H9 (cell line): ENCODE measurements at regions not wholly inside any gene's neighbourhood (a gene's known extent, or its start where the extent isn't known, plus 50 kb on each side); places are given as distances from the start of the nearest gene placed in this dataset.

Experiments
- DNase-seq: peaks from one replicate; pipeline ENCODE4 v3.0.0-alpha.2; 2017
- H2AFZ ChIP-seq: one replicate; pipeline ENCODE4 v1.6.1; 2013; ENCODE audit warnings: mild to moderate bottlenecking, low read length, control low read depth, moderate library complexity
- H2AK5ac ChIP-seq: 2 replicates; pipeline ENCODE4 v1.6.1; 2013; ENCODE audit warnings: low read length, control low read depth, mixed read lengths; ENCODE audit not compliant: insufficient read length
- H2BK120ac ChIP-seq: one replicate; pipeline ENCODE4 v1.6.1; 2013; ENCODE audit warnings: low read depth, mild to moderate bottlenecking, low read length, control low read depth, inconsistent platforms; ENCODE audit not compliant: poor library complexity, severe bottlenecking
- H2BK12ac ChIP-seq: 2 replicates; pipeline ENCODE4 v1.6.1; 2013; ENCODE audit warnings: low read length, control low read depth, mixed read lengths, low read depth; ENCODE audit not compliant: insufficient read length
- H2BK15ac ChIP-seq: 2 replicates; pipeline ENCODE4 v1.6.1; 2013; ENCODE audit warnings: low read depth, low read length, control low read depth
- H2BK20ac ChIP-seq: one replicate; pipeline ENCODE4 v1.6.1; 2013; ENCODE audit warnings: low read depth, mild to moderate bottlenecking, low read length, control low read depth, inconsistent platforms; ENCODE audit not compliant: poor library complexity, severe bottlenecking
- H2BK5ac ChIP-seq: 2 replicates; pipeline ENCODE4 v1.6.1; 2013; ENCODE audit warnings: low read length, control low read depth, mixed read lengths; ENCODE audit not compliant: insufficient read length
- H3K14ac ChIP-seq: 2 replicates; pipeline ENCODE4 v1.6.1; 2013; ENCODE audit warnings: low read length, control low read depth; ENCODE audit not compliant: insufficient read depth
- H3K18ac ChIP-seq: 2 replicates; pipeline ENCODE4 v1.6.1; 2013; ENCODE audit warnings: low read depth, mild to moderate bottlenecking, mixed read lengths, low read length, control low read depth; ENCODE audit not compliant: insufficient read length
- H3K23ac ChIP-seq: 2 replicates; pipeline ENCODE4 v1.6.1; 2013; ENCODE audit warnings: low read length, control low read depth, mixed read lengths, low read depth; ENCODE audit not compliant: insufficient read length
- H3K23me2 ChIP-seq: 2 replicates; pipeline ENCODE4 v1.6.1; 2013; ENCODE audit warnings: low read depth, mild to moderate bottlenecking, mixed read lengths, low read length, control low read depth; ENCODE audit not compliant: insufficient read length, poor library complexity, severe bottlenecking
- H3K27ac ChIP-seq: 2 replicates; pipeline ENCODE4 v1.5.1; 2013; ENCODE audit warnings: low read length, control low read depth, mixed read lengths, low read depth; ENCODE audit not compliant: insufficient read length
- H3K27me3 ChIP-seq: 2 replicates; pipeline ENCODE4 v1.6.1; 2013; ENCODE audit warnings: low read length, control low read depth, inconsistent platforms; ENCODE audit not compliant: insufficient read depth
- H3K4ac ChIP-seq: 2 replicates; pipeline ENCODE4 v1.6.1; 2013; ENCODE audit warnings: low read depth, mild to moderate bottlenecking, control low read depth, inconsistent platforms, low read length, moderate library complexity
- H3K4me1 ChIP-seq: 2 replicates; pipeline ENCODE4 v1.6.1; 2013; ENCODE audit warnings: low read length, control low read depth, inconsistent platforms; ENCODE audit not compliant: insufficient read depth
- H3K4me2 ChIP-seq: 2 replicates; pipeline ENCODE4 v1.6.1; 2013; ENCODE audit warnings: low read length, control low read depth, mixed read lengths; ENCODE audit not compliant: insufficient read length, insufficient read depth
- H3K56ac ChIP-seq: 2 replicates; pipeline ENCODE4 v1.6.1; 2013; ENCODE audit warnings: low read depth, mild to moderate bottlenecking, mixed read lengths, low read length, control low read depth; ENCODE audit not compliant: insufficient read length
- H3K79me1 ChIP-seq: 2 replicates; pipeline ENCODE4 v1.6.1; 2013; ENCODE audit warnings: low read depth, mild to moderate bottlenecking, moderate library complexity, low read length, control low read depth, inconsistent platforms; ENCODE audit not compliant: insufficient read depth, poor library complexity, severe bottlenecking
- H3K79me2 ChIP-seq: 2 replicates; pipeline ENCODE4 v1.6.1; 2013; ENCODE audit warnings: low read length, control low read depth, inconsistent platforms; ENCODE audit not compliant: insufficient read depth
- H3K9ac ChIP-seq: 2 replicates; pipeline ENCODE4 v1.6.1; 2013; ENCODE audit warnings: low read length, control low read depth, mixed read lengths; ENCODE audit not compliant: insufficient read length; ENCODE audit errors: extremely low read depth
- H3K9me3 ChIP-seq: one replicate; pipeline ENCODE4 v1.6.1; 2013; ENCODE audit warnings: low read depth, low read length, inconsistent platforms; ENCODE audit not compliant: control insufficient read depth
- H3T11ph ChIP-seq: one replicate; pipeline ENCODE4 v1.6.1; 2013; ENCODE audit warnings: mild to moderate bottlenecking, low read length, control low read depth, inconsistent platforms
- H4K20me1 ChIP-seq: one replicate; pipeline ENCODE4 v1.6.1; 2013; ENCODE audit not compliant: control insufficient read depth, insufficient read length, insufficient read depth
- H4K5ac ChIP-seq: 2 replicates; pipeline ENCODE4 v1.6.1; 2013; ENCODE audit warnings: low read depth, mild to moderate bottlenecking, mixed read lengths, low read length, control low read depth; ENCODE audit not compliant: insufficient read length
- H4K8ac ChIP-seq: replicated peaks from 2 replicates; pipeline ENCODE4 v1.6.1; 2013; ENCODE audit warnings: low read length, control low read depth, mixed read lengths, low read depth; ENCODE audit not compliant: insufficient read length
- H4K91ac ChIP-seq: 2 replicates; pipeline ENCODE4 v1.6.1; 2013; ENCODE audit warnings: low read depth, mild to moderate bottlenecking, moderate library complexity, mixed read lengths, low read length, control low read depth; ENCODE audit not compliant: insufficient read length
- H3K27ac Mint-ChIP-seq, 3 experiments: 2 replicates in 2 of 3; 3 replicates in 1 of 3; pipeline ENCODE4 v1.8.0; 2020 to 2021; ENCODE audit warnings: mixed read lengths in 3 of 3, mild to moderate bottlenecking in 1 of 3, moderate library complexity in 1 of 3
- H3K27me3 Mint-ChIP-seq: 2 replicates; pipeline ENCODE4 v1.8.0; 2021; ENCODE audit warnings: low read depth, mild to moderate bottlenecking, moderate library complexity, mixed read lengths
- H3K36me3 Mint-ChIP-seq, 3 experiments: 2 replicates in 2 of 3; 3 replicates in 1 of 3; pipeline ENCODE4 v1.8.0; 2020 to 2021; ENCODE audit warnings: low read depth in 3 of 3, mixed read lengths in 3 of 3; ENCODE audit not compliant: insufficient read depth in 1 of 3
- H3K4me1 Mint-ChIP-seq, 2 experiments: 2 replicates each; pipeline ENCODE4 v1.8.0; 2020; ENCODE audit warnings: mixed read lengths in 2 of 2
- H3K4me3 Mint-ChIP-seq, 2 experiments: 2 replicates in 1 of 2; 3 replicates in 1 of 2; pipeline ENCODE4 v1.8.0; 2020 to 2021; ENCODE audit warnings: mild to moderate bottlenecking in 2 of 2, mixed read lengths in 2 of 2, moderate library complexity in 1 of 2
- H3K9me3 Mint-ChIP-seq, 2 experiments: 2 replicates in 1 of 2; 3 replicates in 1 of 2; pipeline ENCODE4 v1.8.0; 2020; ENCODE audit warnings: mild to moderate bottlenecking in 2 of 2, mixed read lengths in 2 of 2, moderate library complexity in 1 of 2
- CTCF ChIP-seq: fragments of 200-600 bp; sonication (generic); conservative IDR thresholded peaks from 3 replicates; pipeline ENCODE4 v1.8.0; 2021; ENCODE audit warnings: antibody characterized with exemption, mild to moderate bottlenecking
- WGBS: extraction: QIAGEN DNeasy Blood & Tissue Kit; methylation state at CpG from one replicate; pipeline ENCODE4 v1.1.7; 2013; ENCODE audit warnings: missing lambda C conversion rate, low lambda C conversion rate, mixed read lengths; ENCODE audit not compliant: insufficient read length; ENCODE audit errors: extremely low coverage; 5-methylcytosine and 5-hydroxymethylcytosine counted together

DNA sequence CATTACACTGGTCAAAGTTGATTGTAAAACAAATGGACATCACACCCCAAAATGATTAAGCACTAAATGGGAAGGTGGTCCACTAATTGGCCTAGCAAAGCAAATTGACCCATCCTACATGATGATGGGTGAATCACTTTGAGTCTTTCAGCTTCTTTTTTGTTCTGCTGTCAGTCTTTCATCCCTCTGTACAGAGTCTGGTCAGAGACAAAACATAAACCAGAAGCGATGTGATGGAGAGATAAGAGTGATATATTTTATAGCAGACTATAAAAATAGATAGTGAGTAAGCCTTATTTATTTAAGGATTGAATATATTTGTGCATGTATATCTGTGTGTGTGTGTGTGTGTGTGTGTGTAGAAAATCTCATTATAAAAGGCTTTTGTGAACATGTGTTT lies 618.4 kb upstream of the SOX9 start:
- H3K4me1 ChIP-seq = no peaks in the 10 kb centered on the region
- H3K4ac ChIP-seq = no peak overlapping the region
- no peak overlapping the region for H3K4me2 ChIP-seq
- no peaks in the 10 kb centered on the region for H3K23me2 ChIP-seq
- no peak overlapping the region for H2AK5ac ChIP-seq
- no peak overlapping the region for H4K91ac ChIP-seq
- H2BK15ac ChIP-seq = no peak overlapping the region
- no peaks in the 10 kb centered on the region for H3K9me3 Mint-ChIP-seq
- no peak overlapping the region for H3K27ac Mint-ChIP-seq
- H3K27me3 Mint-ChIP-seq = no peaks in the 10 kb centered on the region; the same call in 1 of the 2 replicates
- H4K5ac ChIP-seq = no peak overlapping the region
- no peaks in the 10 kb centered on the region for H3K79me1 ChIP-seq
- no peak overlapping the region for H3K9ac ChIP-seq
- H4K8ac ChIP-seq = no peak overlapping the region
- no peak overlapping the region for H3K27ac ChIP-seq
- H3K4me1 Mint-ChIP-seq = peaks cover 7% of the 10 kb centered on the region in 2 experiments
- H2BK5ac ChIP-seq = no peak overlapping the region
- H2AFZ ChIP-seq = no peak overlapping the region
- no peak overlapping the region for H3T11ph ChIP-seq
- WGBS = no CpG with 5 or more reads among the region's 1 CpG
- no peak overlapping the region for H3K14ac ChIP-seq
- no peak for DNase-seq
- no peaks in the 10 kb centered on the region for H4K20me1 ChIP-seq
- H3K79me2 ChIP-seq = no peaks in the 10 kb centered on the region
- H3K18ac ChIP-seq = no peak overlapping the region
- no peaks in the 10 kb centered on the region for H3K27me3 ChIP-seq
- H2BK20ac ChIP-seq = no peak overlapping the region
- no peak overlapping the region for H3K23ac ChIP-seq
- no peak overlapping the region for H2BK120ac ChIP-seq
- no peak overlapping the region for H2BK12ac ChIP-seq
- H3K9me3 ChIP-seq = no peaks in the 10 kb centered on the region
- H3K56ac ChIP-seq = no peak overlapping the region
- no peak overlapping the region for H3K4me3 Mint-ChIP-seq
- no peak for TF ChIP-seq CTCF
- no peaks in the 10 kb centered on the region for H3K36me3 Mint-ChIP-seq
